Right renal cortex interstitium (tissue), 3 donors: ENCODE measurements at regions not wholly inside any gene's neighbourhood (a gene's known extent, or its start where the extent isn't known, plus 50 kb on each side); places are given as distances from the start of the nearest gene placed in this dataset.

Experiments used
- DNase-seq, 3 donors: peaks; one replicate each; pipeline ENCODE4 v3.0.0-alpha.2; 2013; ENCODE audit warnings: low read depth in 3 of 3, low spot score in 2 of 3

GRCh38 chr10:130804281-130804680, 507.2 kb downstream of the TCERG1L start:
- DNase-seq: no peak

GRCh38 chr10:130804778-130805634, 506.5 kb downstream of the TCERG1L start:
- no peak for DNase-seq

GRCh38 chr10:130805635-130806030, 505.9 kb downstream of the TCERG1L start:
- no peak for DNase-seq

- no peak for DNase-seq
Measured at GRCh38 chr10:130806426-130806825, 505.1 kb downstream of the TCERG1L start.

GRCh38 chr10:130807096-130807495, 504.4 kb downstream of the TCERG1L start:
- no peak for DNase-seq

- DNase-seq: no peak
Measured at GRCh38 chr10:130807721-130808120, 503.8 kb downstream of the TCERG1L start.

- no peak for DNase-seq
Measured at GRCh38 chr10:130808243-130808642, 503.3 kb downstream of the TCERG1L start.

GRCh38 chr10:130808686-130809085, 502.8 kb downstream of the TCERG1L start:
- no peak for DNase-seq

- DNase-seq: no peak
Measured at GRCh38 chr10:130809181-130809580, 502.3 kb downstream of the TCERG1L start.

GRCh38 chr10:130809761-130810515, 501.6 kb downstream of the TCERG1L start:
- DNase-seq: no peak

GRCh38 chr10:130810856-130811255, 500.7 kb downstream of the TCERG1L start:
- no peak for DNase-seq

- DNase-seq: no peak
Measured at GRCh38 chr10:130812381-130813148, 499.0 kb downstream of the TCERG1L start.

- DNase-seq: no peak
Measured at GRCh38 chr10:130814610-130815009, 496.9 kb downstream of the TCERG1L start.

- DNase-seq: no peak
Measured at GRCh38 chr10:130816116-130816901, 495.2 kb downstream of the TCERG1L start.

GRCh38 chr10:130817046-130817624, 494.4 kb downstream of the TCERG1L start:
- no peak for DNase-seq

- DNase-seq: no peak
Measured at GRCh38 chr10:130817674-130818073, 493.8 kb downstream of the TCERG1L start.

- DNase-seq: no peak
Measured at GRCh38 chr10:130820880-130821482, 490.5 kb downstream of the TCERG1L start.

- DNase-seq: no peak
Measured at GRCh38 chr10:130824230-130825014, 487.1 kb downstream of the TCERG1L start.

GRCh38 chr10:130833596-130833995, 477.9 kb downstream of the TCERG1L start:
- DNase-seq: no peak
